ENCODE measurements at regions not wholly inside any gene's neighbourhood (a gene's known extent, or its start where the extent isn't known, plus 50 kb on each side); places are given as distances from the start of the nearest gene placed in this dataset.
A peak's percentile ranks its signal among the peaks of the same experiment; 100 is the strongest.

GRCh38 chr11:19597206-19597605, 115.4 kb upstream of the NAV2 start:
- peak overlapping the region in 2 of 5 donors; percentile 77 for H3K27ac ChIP-seq
- 83 to 100% (median 90%) methylated on average over 1 of the region's 1 CpG for WGBS, 4 donors
- TF ChIP-seq POLR2A (IDR thresholded peaks at IDR 0.05) (no peak), CTCF (IDR thresholded peaks at IDR 0.05) (no peak)

GRCh38 chr11:19595840-19596751, 116.5 kb upstream of the NAV2 start:
- WGBS, 4 donors = 39 to 50% (median 44%) methylated on average over 5 to 12 of the region's 12 CpGs
- Histone ChIP-seq H3K4me1 (replicated peaks in 1 of 2) (peaks cover 0 to 21% of the 10 kb centered on the region in 2 donors), H3K27me3 (no peaks in the 10 kb centered on the region), H3K9me3 (replicated peaks in 1 of 3) (no peaks in the 10 kb centered on the region), H3K27ac (peak overlapping the region in 3 of 5 donors; percentile 1 to 77 (median 77)), H3K4me3 (no peak overlapping the region), H3K36me3 (replicated peaks in 1 of 2) (no peaks in the 10 kb centered on the region)
- intact Hi-C loops (cut with DNase I) = no loop called here
- TF ChIP-seq POLR2A (IDR thresholded peaks at IDR 0.05) = no peak
- TF ChIP-seq CTCF (IDR thresholded peaks at IDR 0.05) = no peak
- peak in 6 of 7 donors; percentile 29 to 80 (median 53) for DNase-seq

More at GRCh38 chr11:19597206-19597605, 115.4 kb upstream of the NAV2 start:
- no peaks in the 10 kb centered on the region for H3K27me3 ChIP-seq
- no peak for DNase-seq
- H3K9me3 ChIP-seq (replicated peaks in 1 of 3) = no peaks in the 10 kb centered on the region
- H3K4me3 ChIP-seq = no peak overlapping the region
- intact Hi-C loops (cut with DNase I) = no loop called here
- H3K36me3 ChIP-seq (replicated peaks in 1 of 2) = no peaks in the 10 kb centered on the region
- H3K4me1 ChIP-seq (replicated peaks in 1 of 2) = peaks cover 0 to 21% of the 10 kb centered on the region in 2 donors

- WGBS, 4 donors = 76 to 96% (median 82%) methylated on average over 2 of the region's 2 CpGs
- DNase-seq = no peak
- intact Hi-C loops (cut with DNase I) = no loop called here
- Histone ChIP-seq H3K9me3 (replicated peaks in 1 of 3) (no peaks in the 10 kb centered on the region), H3K36me3 (replicated peaks in 1 of 2) (no peaks in the 10 kb centered on the region), H3K27ac (peak overlapping the region in 1 of 5 donors; percentile 77), H3K4me1 (replicated peaks in 1 of 2) (peaks cover 0 to 21% of the 10 kb centered on the region in 2 donors), H3K27me3 (no peaks in the 10 kb centered on the region), H3K4me3 (no peak overlapping the region)
- TF ChIP-seq POLR2A (IDR thresholded peaks at IDR 0.05) (no peak), CTCF (IDR thresholded peaks at IDR 0.05) (no peak)
These were observed 117.2 kb upstream of the NAV2 start for GRCh38 chr11:19595499-19595839.

GRCh38 chr11:19594326-19594725, 118.3 kb upstream of the NAV2 start:
- peaks cover 0 to 21% of the 10 kb centered on the region in 2 donors for H3K4me1 ChIP-seq (replicated peaks in 1 of 2)
- intact Hi-C loops (cut with DNase I) = no loop called here
- H3K9me3 ChIP-seq (replicated peaks in 1 of 3) = no peaks in the 10 kb centered on the region
- H3K27ac ChIP-seq = no peak overlapping the region
- H3K27me3 ChIP-seq = no peaks in the 10 kb centered on the region
- no peaks in the 10 kb centered on the region for H3K36me3 ChIP-seq (replicated peaks in 1 of 2)
- TF ChIP-seq POLR2A (IDR thresholded peaks at IDR 0.05) = no peak
- TF ChIP-seq CTCF (IDR thresholded peaks at IDR 0.05) = no peak
- WGBS, 4 donors = 85 to 91% (median 88%) methylated on average over 4 of the region's 4 CpGs
- no peak for DNase-seq
- no peak overlapping the region for H3K4me3 ChIP-seq

Data from adrenal gland (tissue), 9 donors.